H9 (cell line): ENCODE measurements at regions not wholly inside any gene's neighbourhood (a gene's known extent, or its start where the extent isn't known, plus 50 kb on each side); places are given as distances from the start of the nearest gene placed in this dataset.

Source experiments
- DNase-seq: peaks from one replicate; pipeline ENCODE4 v3.0.0-alpha.2; 2017
- H2AFZ ChIP-seq: one replicate; pipeline ENCODE4 v1.6.1; 2013; ENCODE audit warnings: mild to moderate bottlenecking, low read length, control low read depth, moderate library complexity
- H2AK5ac ChIP-seq: 2 replicates; pipeline ENCODE4 v1.6.1; 2013; ENCODE audit warnings: low read length, control low read depth, mixed read lengths; ENCODE audit not compliant: insufficient read length
- H2BK120ac ChIP-seq: one replicate; pipeline ENCODE4 v1.6.1; 2013; ENCODE audit warnings: low read depth, mild to moderate bottlenecking, low read length, control low read depth, inconsistent platforms; ENCODE audit not compliant: poor library complexity, severe bottlenecking
- H2BK12ac ChIP-seq: 2 replicates; pipeline ENCODE4 v1.6.1; 2013; ENCODE audit warnings: low read length, control low read depth, mixed read lengths, low read depth; ENCODE audit not compliant: insufficient read length
- H2BK15ac ChIP-seq: 2 replicates; pipeline ENCODE4 v1.6.1; 2013; ENCODE audit warnings: low read depth, low read length, control low read depth
- H2BK20ac ChIP-seq: one replicate; pipeline ENCODE4 v1.6.1; 2013; ENCODE audit warnings: low read depth, mild to moderate bottlenecking, low read length, control low read depth, inconsistent platforms; ENCODE audit not compliant: poor library complexity, severe bottlenecking
- H2BK5ac ChIP-seq: 2 replicates; pipeline ENCODE4 v1.6.1; 2013; ENCODE audit warnings: low read length, control low read depth, mixed read lengths; ENCODE audit not compliant: insufficient read length
- H3K14ac ChIP-seq: 2 replicates; pipeline ENCODE4 v1.6.1; 2013; ENCODE audit warnings: low read length, control low read depth; ENCODE audit not compliant: insufficient read depth
- H3K18ac ChIP-seq: 2 replicates; pipeline ENCODE4 v1.6.1; 2013; ENCODE audit warnings: low read depth, mild to moderate bottlenecking, mixed read lengths, low read length, control low read depth; ENCODE audit not compliant: insufficient read length
- H3K23ac ChIP-seq: 2 replicates; pipeline ENCODE4 v1.6.1; 2013; ENCODE audit warnings: low read length, control low read depth, mixed read lengths, low read depth; ENCODE audit not compliant: insufficient read length
- H3K23me2 ChIP-seq: 2 replicates; pipeline ENCODE4 v1.6.1; 2013; ENCODE audit warnings: low read depth, mild to moderate bottlenecking, mixed read lengths, low read length, control low read depth; ENCODE audit not compliant: insufficient read length, poor library complexity, severe bottlenecking
- H3K27ac ChIP-seq: 2 replicates; pipeline ENCODE4 v1.5.1; 2013; ENCODE audit warnings: low read length, control low read depth, mixed read lengths, low read depth; ENCODE audit not compliant: insufficient read length
- H3K27me3 ChIP-seq: 2 replicates; pipeline ENCODE4 v1.6.1; 2013; ENCODE audit warnings: low read length, control low read depth, inconsistent platforms; ENCODE audit not compliant: insufficient read depth
- H3K4ac ChIP-seq: 2 replicates; pipeline ENCODE4 v1.6.1; 2013; ENCODE audit warnings: low read depth, mild to moderate bottlenecking, control low read depth, inconsistent platforms, low read length, moderate library complexity
- H3K4me1 ChIP-seq: 2 replicates; pipeline ENCODE4 v1.6.1; 2013; ENCODE audit warnings: low read length, control low read depth, inconsistent platforms; ENCODE audit not compliant: insufficient read depth
- H3K4me2 ChIP-seq: 2 replicates; pipeline ENCODE4 v1.6.1; 2013; ENCODE audit warnings: low read length, control low read depth, mixed read lengths; ENCODE audit not compliant: insufficient read length, insufficient read depth
- H3K56ac ChIP-seq: 2 replicates; pipeline ENCODE4 v1.6.1; 2013; ENCODE audit warnings: low read depth, mild to moderate bottlenecking, mixed read lengths, low read length, control low read depth; ENCODE audit not compliant: insufficient read length
- H3K79me1 ChIP-seq: 2 replicates; pipeline ENCODE4 v1.6.1; 2013; ENCODE audit warnings: low read depth, mild to moderate bottlenecking, moderate library complexity, low read length, control low read depth, inconsistent platforms; ENCODE audit not compliant: insufficient read depth, poor library complexity, severe bottlenecking
- H3K79me2 ChIP-seq: 2 replicates; pipeline ENCODE4 v1.6.1; 2013; ENCODE audit warnings: low read length, control low read depth, inconsistent platforms; ENCODE audit not compliant: insufficient read depth
- H3K9ac ChIP-seq: 2 replicates; pipeline ENCODE4 v1.6.1; 2013; ENCODE audit warnings: low read length, control low read depth, mixed read lengths; ENCODE audit not compliant: insufficient read length; ENCODE audit errors: extremely low read depth
- H3K9me3 ChIP-seq: one replicate; pipeline ENCODE4 v1.6.1; 2013; ENCODE audit warnings: low read depth, low read length, inconsistent platforms; ENCODE audit not compliant: control insufficient read depth
- H3T11ph ChIP-seq: one replicate; pipeline ENCODE4 v1.6.1; 2013; ENCODE audit warnings: mild to moderate bottlenecking, low read length, control low read depth, inconsistent platforms
- H4K20me1 ChIP-seq: one replicate; pipeline ENCODE4 v1.6.1; 2013; ENCODE audit not compliant: control insufficient read depth, insufficient read length, insufficient read depth
- H4K5ac ChIP-seq: 2 replicates; pipeline ENCODE4 v1.6.1; 2013; ENCODE audit warnings: low read depth, mild to moderate bottlenecking, mixed read lengths, low read length, control low read depth; ENCODE audit not compliant: insufficient read length
- H4K8ac ChIP-seq: replicated peaks from 2 replicates; pipeline ENCODE4 v1.6.1; 2013; ENCODE audit warnings: low read length, control low read depth, mixed read lengths, low read depth; ENCODE audit not compliant: insufficient read length
- H4K91ac ChIP-seq: 2 replicates; pipeline ENCODE4 v1.6.1; 2013; ENCODE audit warnings: low read depth, mild to moderate bottlenecking, moderate library complexity, mixed read lengths, low read length, control low read depth; ENCODE audit not compliant: insufficient read length
- H3K27ac Mint-ChIP-seq, 3 experiments: 2 replicates in 2 of 3; 3 replicates in 1 of 3; pipeline ENCODE4 v1.8.0; 2020 to 2021; ENCODE audit warnings: mixed read lengths in 3 of 3, mild to moderate bottlenecking in 1 of 3, moderate library complexity in 1 of 3
- H3K27me3 Mint-ChIP-seq: 2 replicates; pipeline ENCODE4 v1.8.0; 2021; ENCODE audit warnings: low read depth, mild to moderate bottlenecking, moderate library complexity, mixed read lengths
- H3K36me3 Mint-ChIP-seq, 3 experiments: 2 replicates in 2 of 3; 3 replicates in 1 of 3; pipeline ENCODE4 v1.8.0; 2020 to 2021; ENCODE audit warnings: low read depth in 3 of 3, mixed read lengths in 3 of 3; ENCODE audit not compliant: insufficient read depth in 1 of 3
- H3K4me1 Mint-ChIP-seq, 2 experiments: 2 replicates each; pipeline ENCODE4 v1.8.0; 2020; ENCODE audit warnings: mixed read lengths in 2 of 2
- H3K4me3 Mint-ChIP-seq, 2 experiments: 2 replicates in 1 of 2; 3 replicates in 1 of 2; pipeline ENCODE4 v1.8.0; 2020 to 2021; ENCODE audit warnings: mild to moderate bottlenecking in 2 of 2, mixed read lengths in 2 of 2, moderate library complexity in 1 of 2
- H3K9me3 Mint-ChIP-seq, 2 experiments: 2 replicates in 1 of 2; 3 replicates in 1 of 2; pipeline ENCODE4 v1.8.0; 2020; ENCODE audit warnings: mild to moderate bottlenecking in 2 of 2, mixed read lengths in 2 of 2, moderate library complexity in 1 of 2
- CTCF ChIP-seq: fragments of 200-600 bp; sonication (generic); conservative IDR thresholded peaks from 3 replicates; pipeline ENCODE4 v1.8.0; 2021; ENCODE audit warnings: antibody characterized with exemption, mild to moderate bottlenecking
- WGBS: extraction: QIAGEN DNeasy Blood & Tissue Kit; methylation state at CpG from one replicate; pipeline ENCODE4 v1.1.7; 2013; ENCODE audit warnings: missing lambda C conversion rate, low lambda C conversion rate, mixed read lengths; ENCODE audit not compliant: insufficient read length; ENCODE audit errors: extremely low coverage; 5-methylcytosine and 5-hydroxymethylcytosine counted together

GRCh38 chr5:2212481-2212880 lies 329.8 kb upstream of the IRX4 start:
- Mint-ChIP-seq H3K4me3 (no peak overlapping the region), H3K9me3 (no peaks in the 10 kb centered on the region), H3K27me3 (peaks cover 7% of the 10 kb centered on the region), H3K36me3 (no peaks in the 10 kb centered on the region), H3K4me1 (peaks cover 4 to 15% of the 10 kb centered on the region in 2 experiments), H3K27ac (no peak overlapping the region)
- Histone ChIP-seq H4K91ac (no peak overlapping the region), H3K27me3 (no peaks in the 10 kb centered on the region), H3K79me2 (no peaks in the 10 kb centered on the region), H2AFZ (no peak overlapping the region), H3K4ac (no peak overlapping the region), H3K4me2 (no peak overlapping the region), H3K9ac (no peak overlapping the region), H3K9me3 (no peaks in the 10 kb centered on the region), H3K18ac (no peak overlapping the region), H4K5ac (no peak overlapping the region), H3K27ac (no peak overlapping the region), H2BK5ac (no peak overlapping the region), H4K8ac (no peak overlapping the region), H2BK12ac (no peak overlapping the region), H2AK5ac (no peak overlapping the region), H3K4me1 (no peaks in the 10 kb centered on the region), H4K20me1 (no peaks in the 10 kb centered on the region), H2BK120ac (no peak overlapping the region), H3K23ac (no peak overlapping the region), H2BK20ac (no peak overlapping the region), H3T11ph (no peak overlapping the region), H3K56ac (no peak overlapping the region), H3K79me1 (no peaks in the 10 kb centered on the region), H3K14ac (no peak overlapping the region), H2BK15ac (no peak overlapping the region), H3K23me2 (no peaks in the 10 kb centered on the region)
- no peak for TF ChIP-seq CTCF
- no peak for DNase-seq
- no CpG with 5 or more reads among the region's 3 CpGs for WGBS
